Nephron (organoid): ENCODE measurements at regions not wholly inside any gene's neighbourhood (a gene's known extent, or its start where the extent isn't known, plus 50 kb on each side); places are given as distances from the start of the nearest gene placed in this dataset.

Experiments
- H3K27ac Mint-ChIP-seq, 3 experiments: 2 replicates each; pipeline ENCODE4 v1.8.0; 2020; ENCODE audit warnings: mixed read lengths in 3 of 3, mild to moderate bottlenecking in 2 of 3, moderate library complexity in 1 of 3
- H3K27me3 Mint-ChIP-seq: 2 replicates; pipeline ENCODE4 v1.8.0; 2021; ENCODE audit warnings: low read depth, mild to moderate bottlenecking, moderate library complexity, mixed read lengths
- H3K36me3 Mint-ChIP-seq: 2 replicates; pipeline ENCODE4 v1.8.0; 2020; ENCODE audit warnings: low read depth, mixed read lengths
- H3K4me1 Mint-ChIP-seq: 2 replicates; pipeline ENCODE4 v1.8.0; 2020; ENCODE audit warnings: mixed read lengths
- H3K4me3 Mint-ChIP-seq, 3 experiments: 2 replicates each; pipeline ENCODE4 v1.8.0; 2020; ENCODE audit warnings: mild to moderate bottlenecking in 3 of 3, mixed read lengths in 3 of 3, moderate library complexity in 2 of 3
- H3K9me3 Mint-ChIP-seq: 2 replicates; pipeline ENCODE4 v1.8.0; 2020; ENCODE audit warnings: mixed read lengths
- CTCF ChIP-seq, 3 experiments: fragments of 200-600 bp; sonication (generic); IDR thresholded peaks; one replicate each; pipeline ENCODE4 v1.5.0; 2021; ENCODE audit warnings: antibody characterized with exemption in 3 of 3; ENCODE audit not compliant: unreplicated experiment in 3 of 3

- H3K4me3 Mint-ChIP-seq, result no peak overlapping the region
- no peaks in the 10 kb centered on the region for H3K9me3 Mint-ChIP-seq
- no peaks in the 10 kb centered on the region for H3K36me3 Mint-ChIP-seq
- no peak overlapping the region for H3K27ac Mint-ChIP-seq
- H3K27me3 Mint-ChIP-seq, result peaks cover 34% of the 10 kb centered on the region
- TF ChIP-seq CTCF (IDR thresholded peaks at IDR 0.05; ENCODE audit: unreplicated experiment in 3 of 3), result no peak
- H3K4me1 Mint-ChIP-seq, result no peaks in the 10 kb centered on the region
These were observed 278.5 kb upstream of the GJB5 start for GRCh38 chr1:34476371-34476770.

GRCh38 chr1:34477632-34478141 is 277.2 kb upstream of the GJB5 start:
- Mint-ChIP-seq H3K36me3 (no peaks in the 10 kb centered on the region), H3K27ac (no peak overlapping the region), H3K9me3 (no peaks in the 10 kb centered on the region), H3K27me3 (peaks cover 32% of the 10 kb centered on the region), H3K4me1 (no peaks in the 10 kb centered on the region), H3K4me3 (no peak overlapping the region)
- no peak for TF ChIP-seq CTCF (IDR thresholded peaks at IDR 0.05; ENCODE audit: unreplicated experiment in 3 of 3)

GRCh38 chr1:34478515-34479076 is 276.3 kb upstream of the GJB5 start:
- H3K36me3 Mint-ChIP-seq, result no peaks in the 10 kb centered on the region
- no peaks in the 10 kb centered on the region for H3K4me1 Mint-ChIP-seq
- no peaks in the 10 kb centered on the region for H3K9me3 Mint-ChIP-seq
- no peak overlapping the region for H3K4me3 Mint-ChIP-seq
- H3K27me3 Mint-ChIP-seq, result peaks cover 23% of the 10 kb centered on the region
- TF ChIP-seq CTCF (IDR thresholded peaks at IDR 0.05; ENCODE audit: unreplicated experiment in 3 of 3), result no peak
- H3K27ac Mint-ChIP-seq, result no peak overlapping the region

GRCh38 chr1:34479731-34480130 is 275.1 kb upstream of the GJB5 start:
- no peak overlapping the region for H3K27ac Mint-ChIP-seq
- H3K36me3 Mint-ChIP-seq, result no peaks in the 10 kb centered on the region
- no peak overlapping the region for H3K4me3 Mint-ChIP-seq
- no peaks in the 10 kb centered on the region for H3K9me3 Mint-ChIP-seq
- no peak for TF ChIP-seq CTCF (IDR thresholded peaks at IDR 0.05; ENCODE audit: unreplicated experiment in 3 of 3)
- no peaks in the 10 kb centered on the region for H3K4me1 Mint-ChIP-seq
- peaks cover 21% of the 10 kb centered on the region for H3K27me3 Mint-ChIP-seq

- H3K36me3 Mint-ChIP-seq, result peaks cover 4% of the 10 kb centered on the region
- H3K4me3 Mint-ChIP-seq, result no peak overlapping the region
- TF ChIP-seq CTCF (IDR thresholded peaks at IDR 0.05; ENCODE audit: unreplicated experiment in 3 of 3), result no peak
- H3K4me1 Mint-ChIP-seq, result no peaks in the 10 kb centered on the region
- no peaks in the 10 kb centered on the region for H3K27me3 Mint-ChIP-seq
- peaks cover 38% of the 10 kb centered on the region for H3K9me3 Mint-ChIP-seq
- H3K27ac Mint-ChIP-seq, result no peak overlapping the region
These were observed 266.7 kb upstream of the GJB5 start for GRCh38 chr1:34488080-34488708.

- TF ChIP-seq CTCF (IDR thresholded peaks at IDR 0.05; ENCODE audit: unreplicated experiment in 3 of 3), result no peak
- Mint-ChIP-seq H3K27me3 (peaks cover 15% of the 10 kb centered on the region), H3K4me1 (no peaks in the 10 kb centered on the region), H3K9me3 (no peaks in the 10 kb centered on the region), H3K36me3 (no peaks in the 10 kb centered on the region), H3K4me3 (no peak overlapping the region), H3K27ac (no peak overlapping the region)
These were observed 254.4 kb upstream of the GJB5 start for GRCh38 chr1:34500451-34500850.
